ENCODE measurements at regions not wholly inside any gene's neighbourhood (a gene's known extent, or its start where the extent isn't known, plus 50 kb on each side); places are given as distances from the start of the nearest gene placed in this dataset.

- TF ChIP-seq POLR2A (IDR thresholded peaks at IDR 0.05): no peak
- TF ChIP-seq, protein P1, sequence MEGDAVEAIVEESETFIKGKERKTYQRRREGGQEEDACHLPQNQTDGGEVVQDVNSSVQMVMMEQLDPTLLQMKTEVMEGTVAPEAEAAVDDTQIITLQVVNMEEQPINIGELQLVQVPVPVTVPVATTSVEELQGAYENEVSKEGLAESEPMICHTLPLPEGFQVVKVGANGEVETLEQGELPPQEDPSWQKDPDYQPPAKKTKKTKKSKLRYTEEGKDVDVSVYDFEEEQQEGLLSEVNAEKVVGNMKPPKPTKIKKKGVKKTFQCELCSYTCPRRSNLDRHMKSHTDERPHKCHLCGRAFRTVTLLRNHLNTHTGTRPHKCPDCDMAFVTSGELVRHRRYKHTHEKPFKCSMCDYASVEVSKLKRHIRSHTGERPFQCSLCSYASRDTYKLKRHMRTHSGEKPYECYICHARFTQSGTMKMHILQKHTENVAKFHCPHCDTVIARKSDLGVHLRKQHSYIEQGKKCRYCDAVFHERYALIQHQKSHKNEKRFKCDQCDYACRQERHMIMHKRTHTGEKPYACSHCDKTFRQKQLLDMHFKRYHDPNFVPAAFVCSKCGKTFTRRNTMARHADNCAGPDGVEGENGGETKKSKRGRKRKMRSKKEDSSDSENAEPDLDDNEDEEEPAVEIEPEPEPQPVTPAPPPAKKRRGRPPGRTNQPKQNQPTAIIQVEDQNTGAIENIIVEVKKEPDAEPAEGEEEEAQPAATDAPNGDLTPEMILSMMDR (IDR thresholded peaks at IDR 0.05 in 8 of 11, conservative IDR thresholded peaks at IDR 0.05 in 3 of 11): no peak
Observed at GRCh38 chr18:38010037-38010436, 444.4 kb upstream of the CELF4 start.
